IMR-90 (cell line): ENCODE measurements at regions not wholly inside any gene's neighbourhood (a gene's known extent, or its start where the extent isn't known, plus 50 kb on each side); places are given as distances from the start of the nearest gene placed in this dataset.

Experiments used
- ATAC-seq: fragments of 200-7000 bp; cut with Tn5 transposase; 2 replicates; pipeline ENCODE4 v1.9.1; 2020; ENCODE audit warnings: low read depth, mild to moderate bottlenecking, moderate library complexity
- BruUV-seq: library from RNA; stranded (reverse); fragments of 400-500 nt; replicated peaks from 2 replicates; lab custom pipeline; 2021; lab: Mats Ljungman, UMichigan
- CTCF ChIA-PET: fragments of 300-600 bp; formaldehyde crosslinking; extraction: SDS; loops from one replicate; lab custom pipeline; 2021; ENCODE audit warnings: antibody characterized with exemption; lab: Yijun Ruan, JAX
- POLR2A ChIA-PET: fragments of 300-600 bp; sonication (Branson Sonifier 250); formaldehyde crosslinking; loops from one replicate; lab custom pipeline; 2022; ENCODE audit warnings: antibody characterized with exemption; ENCODE audit not compliant: unreplicated experiment; lab: Charles Lee
- DNase-seq: peaks from one replicate; pipeline ENCODE4 v3.0.0; 2013
- H2AFZ ChIP-seq: replicated peaks from 2 replicates; pipeline ENCODE3; 2013; ENCODE audit warnings: low read length, mild to moderate bottlenecking; ENCODE audit not compliant: poor library complexity
- H2AK5ac ChIP-seq: 2 replicates; pipeline ENCODE4 v1.6.1; 2013; ENCODE audit warnings: low read depth, low read length, inconsistent platforms
- H2AK9ac ChIP-seq: replicated peaks from 2 replicates; pipeline ENCODE3; 2013; ENCODE audit warnings: mild to moderate bottlenecking, low read depth, low read length, moderate library complexity; ENCODE audit not compliant: poor library complexity
- H2BK120ac ChIP-seq: 2 replicates; pipeline ENCODE4 v1.6.1; 2013; ENCODE audit warnings: low read depth, low read length, inconsistent platforms
- H2BK15ac ChIP-seq: 3 replicates; pipeline ENCODE4 v1.6.1; 2013; ENCODE audit warnings: low read depth, low read length, inconsistent platforms
- H2BK20ac ChIP-seq: 2 replicates; pipeline ENCODE4 v1.6.1; 2013; ENCODE audit warnings: low read depth, mild to moderate bottlenecking, inconsistent platforms, low read length, moderate library complexity
- H2BK5ac ChIP-seq: 2 replicates; pipeline ENCODE4 v1.6.1; 2013; ENCODE audit warnings: mild to moderate bottlenecking, low read depth, low read length, inconsistent platforms; ENCODE audit not compliant: poor library complexity, severe bottlenecking
- H3K14ac ChIP-seq: replicated peaks from 2 replicates; pipeline ENCODE4 v1.6.1; 2013; ENCODE audit warnings: low read depth, low read length, inconsistent platforms
- H3K18ac ChIP-seq: 2 replicates; pipeline ENCODE4 v1.6.1; 2013; ENCODE audit warnings: low read depth, low read length, control low read depth
- H3K23ac ChIP-seq: 2 replicates; pipeline ENCODE4 v1.6.1; 2013; ENCODE audit warnings: low read depth, low read length, inconsistent platforms
- H3K27ac ChIP-seq: 2 replicates; pipeline ENCODE4 v1.5.1; 2013; ENCODE audit warnings: mild to moderate bottlenecking, control low read depth, low read length; ENCODE audit not compliant: insufficient read depth
- H3K27me3 ChIP-seq: 2 replicates; pipeline ENCODE4 v1.6.1; 2013; ENCODE audit warnings: low read length; ENCODE audit not compliant: control insufficient read depth, insufficient read depth
- H3K36me3 ChIP-seq: 2 replicates; pipeline ENCODE4 v1.6.1; 2013; ENCODE audit warnings: low read length, mixed read lengths; ENCODE audit not compliant: control insufficient read depth, insufficient read depth
- H3K4ac ChIP-seq: 2 replicates; pipeline ENCODE4 v1.6.1; 2013; ENCODE audit warnings: low read depth, low read length, inconsistent platforms
- H3K4me1 ChIP-seq: 2 replicates; pipeline ENCODE4 v1.6.1; 2013; ENCODE audit warnings: low read length, mixed read lengths; ENCODE audit not compliant: control insufficient read depth, insufficient read depth
- H3K4me2 ChIP-seq: 2 replicates; pipeline ENCODE4 v1.6.1; 2013; ENCODE audit warnings: low read depth, mild to moderate bottlenecking, control low read depth, low read length, moderate library complexity
- H3K4me3 ChIP-seq: 2 replicates; pipeline ENCODE4 v1.5.1; 2013; ENCODE audit warnings: low read depth, mild to moderate bottlenecking, control low read depth, low read length, moderate library complexity; ENCODE audit not compliant: insufficient read depth
- H3K56ac ChIP-seq: 2 replicates; pipeline ENCODE4 v1.6.1; 2013; ENCODE audit warnings: low read length, inconsistent platforms; ENCODE audit not compliant: insufficient read depth; ENCODE audit errors: extremely low read depth
- H3K79me1 ChIP-seq, 2 experiments: 2 replicates each; pipeline ENCODE4 v1.6.1; 2013; ENCODE audit warnings: low read length in 2 of 2, inconsistent platforms in 1 of 2, low read depth in 1 of 2
- H3K9ac ChIP-seq: 2 replicates; pipeline ENCODE4 v1.6.1; 2013; ENCODE audit warnings: low read depth, low read length, control low read depth
- H3K9me1 ChIP-seq: 2 replicates; pipeline ENCODE4 v1.6.1; 2013; ENCODE audit warnings: low read length, inconsistent platforms; ENCODE audit not compliant: insufficient read depth
- H3K9me3 ChIP-seq: 2 replicates; pipeline ENCODE4 v1.6.1; 2013; ENCODE audit warnings: low read length; ENCODE audit not compliant: control insufficient read depth, insufficient read depth
- H4K20me1 ChIP-seq: 2 replicates; pipeline ENCODE4 v1.6.1; 2013; ENCODE audit warnings: low read length, inconsistent platforms; ENCODE audit not compliant: insufficient read depth
- H4K5ac ChIP-seq: 2 replicates; pipeline ENCODE4 v1.6.1; 2013; ENCODE audit warnings: mild to moderate bottlenecking, low read depth, low read length, control low read depth
- H4K8ac ChIP-seq, 2 experiments: 2 replicates each; pipeline ENCODE4 v1.6.1; 2013; ENCODE audit warnings: low read depth in 2 of 2, low read length in 2 of 2, control low read depth in 1 of 2, inconsistent platforms in 1 of 2
- H4K91ac ChIP-seq: 2 replicates; pipeline ENCODE4 v1.6.1; 2013; ENCODE audit warnings: low read depth, low read length, inconsistent platforms; ENCODE audit not compliant: insufficient read depth
- BHLHE40 ChIP-seq: fragments of 150-350 bp; IDR thresholded peaks from 2 replicates; pipeline ENCODE4 v1.6.1; 2016; ENCODE audit warnings: mild to moderate bottlenecking, low read depth, low read length
- CEBPB ChIP-seq: IDR thresholded peaks from 2 replicates; pipeline ENCODE4 v1.6.1; 2012; ENCODE audit warnings: low read depth, low read length, improper control_type of control experiment
- CHD1 ChIP-seq: IDR thresholded peaks from 2 replicates; pipeline ENCODE4 v1.6.1; 2012; ENCODE audit warnings: low read depth, low read length, improper control_type of control experiment
- FOS ChIP-seq: fragments of 150-350 bp; IDR thresholded peaks from 2 replicates; pipeline ENCODE4 v1.6.1; 2016; ENCODE audit warnings: low read depth, low read length
- MAFK ChIP-seq: IDR thresholded peaks from 2 replicates; pipeline ENCODE4 v1.6.1; 2012; ENCODE audit warnings: low read depth, low read length, improper control_type of control experiment
- MAZ ChIP-seq: IDR thresholded peaks from 2 replicates; pipeline ENCODE4 v1.6.1; 2012; ENCODE audit warnings: low read depth, mild to moderate bottlenecking, low read length, improper control_type of control experiment, moderate library complexity, borderline replicate concordance
- MXI1 ChIP-seq: IDR thresholded peaks from 2 replicates; pipeline ENCODE4 v1.6.1; 2012; ENCODE audit warnings: low read depth, mild to moderate bottlenecking, low read length, moderate library complexity, borderline replicate concordance
- NFE2L2 ChIP-seq: fragments of 150-350 bp; IDR thresholded peaks from 2 replicates; pipeline ENCODE4 v1.6.1; 2016; ENCODE audit warnings: low read depth, mild to moderate bottlenecking, low read length
- POLR2A ChIP-seq: IDR thresholded peaks from 2 replicates; pipeline ENCODE4 v1.6.1; 2012; ENCODE audit warnings: mild to moderate bottlenecking, low read depth, low read length
- RAD21 ChIP-seq: IDR thresholded peaks from 2 replicates; pipeline ENCODE4 v1.6.1; 2012; ENCODE audit warnings: low read length, improper control_type of control experiment
- RCOR1 ChIP-seq: IDR thresholded peaks from 2 replicates; pipeline ENCODE4 v1.6.1; 2012; ENCODE audit warnings: mild to moderate bottlenecking, low read length, improper control_type of control experiment; ENCODE audit not compliant: insufficient replicate concordance
- RFX5 ChIP-seq: IDR thresholded peaks from 2 replicates; pipeline ENCODE4 v1.8.0; 2012; ENCODE audit warnings: low read depth, mild to moderate bottlenecking, low read length, moderate library complexity
- WGBS, 2 experiments: methylation state at CpG; one replicate each; pipeline versions ENCODE4 v1.1.5 to v1.1.7; 2013; ENCODE audit warnings: missing lambda C conversion rate in 2 of 2; ENCODE audit not compliant: insufficient read length in 1 of 2; ENCODE audit errors: extremely low coverage in 2 of 2; 5-methylcytosine and 5-hydroxymethylcytosine counted together
- dilution Hi-C: fragments of 300-500 bp; cut with HindIII; formaldehyde crosslinking; loops from one replicate; pipeline ENCODE4 v1.14.3; 2018; ENCODE audit warnings: low sequenced_read_pairs; ENCODE audit not compliant: unreplicated experiment
- in situ Hi-C: fragments of 300-500 bp; cut with MboI; formaldehyde crosslinking; loops from 3 replicates; pipeline ENCODE4 v1.14.3; 2019; ENCODE audit warnings: low sequenced_read_pairs, inconsistent platforms, mixed read lengths
- intact Hi-C: fragments of 100-400 bp; cut with micrococcal nuclease; formaldehyde crosslinking; loops from 2 replicates; pipeline ENCODE4 v1.10.0; 2022
- TF ChIP-seq, protein P1 (sequence below): fragments of 150-350 bp; IDR thresholded peaks from 2 replicates; pipeline ENCODE4 v1.6.1; 2016; ENCODE audit warnings: low read depth, mild to moderate bottlenecking, low read length, moderate library complexity, borderline replicate concordance
- TF ChIP-seq, protein P2 (sequence below): fragments of 150-350 bp; IDR thresholded peaks from 2 replicates; pipeline ENCODE4 v1.6.1; 2017; ENCODE audit warnings: mild to moderate bottlenecking, antibody characterized with exemption, low read length, low read depth
- TF ChIP-seq, protein P3 (sequence below): conservative IDR thresholded peaks from 2 replicates; pipeline ENCODE4 v1.5.1; 2012; ENCODE audit warnings: mild to moderate bottlenecking, low read depth, low read length, improper control_type of control experiment

DNA sequence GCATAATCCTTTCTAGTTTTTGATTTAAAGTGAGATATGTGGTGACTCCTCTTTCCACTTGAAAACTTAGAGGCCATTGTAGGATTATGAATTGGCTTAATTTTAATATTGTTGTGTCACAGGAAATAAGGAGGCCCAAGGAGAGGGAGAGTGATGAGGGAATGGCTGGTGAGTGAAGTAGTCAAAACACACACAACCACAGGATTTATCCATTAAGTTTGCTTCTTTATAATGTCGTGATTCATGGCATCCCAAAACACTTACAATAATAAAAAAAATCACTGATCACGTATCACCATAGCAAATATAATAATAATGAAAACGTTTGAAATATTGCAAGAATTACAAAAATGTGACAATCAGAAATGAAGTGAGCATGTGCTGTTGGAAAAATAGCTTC is 1215.5 kb upstream of the LRRTM3 start:
- DNase-seq (no peak), ATAC-seq (no peak)
- Histone ChIP-seq H3K79me1 (no peaks in the 10 kb centered on the region), H3K4me1 (no peaks in the 10 kb centered on the region), H3K18ac (no peak overlapping the region), H2AFZ (no peak overlapping the region), H3K9me3 (no peaks in the 10 kb centered on the region), H3K4ac (no peak overlapping the region), H4K5ac (no peak overlapping the region), H4K8ac (no peak overlapping the region), H3K14ac (no peak overlapping the region), H3K27me3 (no peaks in the 10 kb centered on the region), H3K27ac (no peak overlapping the region), H3K9me1 (no peaks in the 10 kb centered on the region), H4K20me1 (no peaks in the 10 kb centered on the region), H3K23ac (no peak overlapping the region), H2BK15ac (no peak overlapping the region), H2BK120ac (no peak overlapping the region), H2AK9ac (no peak overlapping the region), H2BK5ac (no peak overlapping the region), H3K9ac (no peak overlapping the region), H2BK20ac (no peak overlapping the region), H4K91ac (no peak overlapping the region), H3K4me2 (no peak overlapping the region), H3K56ac (no peak overlapping the region), H2AK5ac (no peak overlapping the region), H3K4me3 (no peak overlapping the region), H3K36me3 (no peaks in the 10 kb centered on the region)
- no TSS peak for BruUV-seq
- no peak for TF ChIP-seq BHLHE40
- TF ChIP-seq RAD21 = no peak
- no peak for TF ChIP-seq MAZ
- no peak for TF ChIP-seq MAFK
- TF ChIP-seq FOS = no peak
- TF ChIP-seq, protein P1, sequence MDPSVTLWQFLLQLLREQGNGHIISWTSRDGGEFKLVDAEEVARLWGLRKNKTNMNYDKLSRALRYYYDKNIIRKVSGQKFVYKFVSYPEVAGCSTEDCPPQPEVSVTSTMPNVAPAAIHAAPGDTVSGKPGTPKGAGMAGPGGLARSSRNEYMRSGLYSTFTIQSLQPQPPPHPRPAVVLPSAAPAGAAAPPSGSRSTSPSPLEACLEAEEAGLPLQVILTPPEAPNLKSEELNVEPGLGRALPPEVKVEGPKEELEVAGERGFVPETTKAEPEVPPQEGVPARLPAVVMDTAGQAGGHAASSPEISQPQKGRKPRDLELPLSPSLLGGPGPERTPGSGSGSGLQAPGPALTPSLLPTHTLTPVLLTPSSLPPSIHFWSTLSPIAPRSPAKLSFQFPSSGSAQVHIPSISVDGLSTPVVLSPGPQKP = no peak
- TF ChIP-seq CEBPB = no peak
- TF ChIP-seq, protein P2, sequence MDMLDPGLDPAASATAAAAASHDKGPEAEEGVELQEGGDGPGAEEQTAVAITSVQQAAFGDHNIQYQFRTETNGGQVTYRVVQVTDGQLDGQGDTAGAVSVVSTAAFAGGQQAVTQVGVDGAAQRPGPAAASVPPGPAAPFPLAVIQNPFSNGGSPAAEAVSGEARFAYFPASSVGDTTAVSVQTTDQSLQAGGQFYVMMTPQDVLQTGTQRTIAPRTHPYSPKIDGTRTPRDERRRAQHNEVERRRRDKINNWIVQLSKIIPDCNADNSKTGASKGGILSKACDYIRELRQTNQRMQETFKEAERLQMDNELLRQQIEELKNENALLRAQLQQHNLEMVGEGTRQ = no peak
- TF ChIP-seq POLR2A = no peak
- no peak for TF ChIP-seq MXI1
- no peak for TF ChIP-seq RFX5
- TF ChIP-seq RCOR1 = no peak
- no peak for TF ChIP-seq NFE2L2
- TF ChIP-seq, protein P3, sequence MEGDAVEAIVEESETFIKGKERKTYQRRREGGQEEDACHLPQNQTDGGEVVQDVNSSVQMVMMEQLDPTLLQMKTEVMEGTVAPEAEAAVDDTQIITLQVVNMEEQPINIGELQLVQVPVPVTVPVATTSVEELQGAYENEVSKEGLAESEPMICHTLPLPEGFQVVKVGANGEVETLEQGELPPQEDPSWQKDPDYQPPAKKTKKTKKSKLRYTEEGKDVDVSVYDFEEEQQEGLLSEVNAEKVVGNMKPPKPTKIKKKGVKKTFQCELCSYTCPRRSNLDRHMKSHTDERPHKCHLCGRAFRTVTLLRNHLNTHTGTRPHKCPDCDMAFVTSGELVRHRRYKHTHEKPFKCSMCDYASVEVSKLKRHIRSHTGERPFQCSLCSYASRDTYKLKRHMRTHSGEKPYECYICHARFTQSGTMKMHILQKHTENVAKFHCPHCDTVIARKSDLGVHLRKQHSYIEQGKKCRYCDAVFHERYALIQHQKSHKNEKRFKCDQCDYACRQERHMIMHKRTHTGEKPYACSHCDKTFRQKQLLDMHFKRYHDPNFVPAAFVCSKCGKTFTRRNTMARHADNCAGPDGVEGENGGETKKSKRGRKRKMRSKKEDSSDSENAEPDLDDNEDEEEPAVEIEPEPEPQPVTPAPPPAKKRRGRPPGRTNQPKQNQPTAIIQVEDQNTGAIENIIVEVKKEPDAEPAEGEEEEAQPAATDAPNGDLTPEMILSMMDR = no peak
- TF ChIP-seq CHD1 = no peak
- no CpG with 5 or more reads among the region's 3 CpGs for WGBS, 2 experiments
- in situ Hi-C loops (no loop called here), dilution Hi-C loops (no loop called here), intact Hi-C loops (no loop called here)
- CTCF ChIA-PET = no interaction called here
- POLR2A ChIA-PET = no interaction called here
